HG03066 (cell line): ENCODE measurements at regions not wholly inside any gene's neighbourhood (a gene's known extent, or its start where the extent isn't known, plus 50 kb on each side); places are given as distances from the start of the nearest gene placed in this dataset.

ENCODE experiments used
- ATAC-seq: cut with Tn5 transposase; IDR thresholded peaks from one replicate; pipeline ENCODE4 v1.9.1; 2021; ENCODE audit warnings: low read depth; ENCODE audit not compliant: unreplicated experiment

DNA sequence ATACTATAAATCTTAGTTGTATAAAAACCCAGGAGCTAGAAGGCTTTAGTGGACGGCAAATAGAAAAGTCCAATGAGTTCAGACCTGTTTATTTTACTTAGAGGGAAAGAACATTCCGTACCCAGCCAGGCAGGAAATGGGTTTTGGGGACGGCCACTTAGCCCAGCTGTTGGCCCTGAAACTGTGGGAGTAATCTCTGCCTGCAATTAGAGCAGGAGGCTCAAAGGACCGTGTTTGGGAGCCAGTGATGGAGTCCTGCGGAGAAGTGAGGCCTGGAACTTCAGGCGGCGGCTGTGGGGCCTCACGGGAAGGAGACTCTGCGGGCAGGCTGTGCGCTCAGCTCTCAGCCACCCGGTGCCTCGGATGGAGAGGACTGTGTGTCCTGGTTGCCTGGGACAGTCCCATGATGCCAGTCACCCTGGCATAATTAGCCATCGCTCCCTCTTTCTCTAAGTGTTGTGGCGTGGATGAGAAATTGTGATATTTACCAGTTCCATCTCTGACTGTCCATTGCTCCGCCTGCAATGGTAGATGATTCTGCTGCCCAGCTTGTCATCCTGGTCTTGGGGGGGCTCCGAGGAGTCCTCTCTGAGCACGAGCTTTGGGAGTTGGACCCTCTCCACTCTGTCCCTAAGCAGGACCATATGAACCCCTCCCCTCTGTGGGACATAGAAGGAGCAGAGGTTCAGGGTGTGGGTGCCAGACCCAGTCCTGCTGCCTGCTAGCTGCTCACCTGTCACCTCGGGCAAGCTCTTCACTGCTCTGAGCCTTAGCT, 530.3 kb downstream of the TBC1D22A start:
- ATAC-seq, result no peak

DNA sequence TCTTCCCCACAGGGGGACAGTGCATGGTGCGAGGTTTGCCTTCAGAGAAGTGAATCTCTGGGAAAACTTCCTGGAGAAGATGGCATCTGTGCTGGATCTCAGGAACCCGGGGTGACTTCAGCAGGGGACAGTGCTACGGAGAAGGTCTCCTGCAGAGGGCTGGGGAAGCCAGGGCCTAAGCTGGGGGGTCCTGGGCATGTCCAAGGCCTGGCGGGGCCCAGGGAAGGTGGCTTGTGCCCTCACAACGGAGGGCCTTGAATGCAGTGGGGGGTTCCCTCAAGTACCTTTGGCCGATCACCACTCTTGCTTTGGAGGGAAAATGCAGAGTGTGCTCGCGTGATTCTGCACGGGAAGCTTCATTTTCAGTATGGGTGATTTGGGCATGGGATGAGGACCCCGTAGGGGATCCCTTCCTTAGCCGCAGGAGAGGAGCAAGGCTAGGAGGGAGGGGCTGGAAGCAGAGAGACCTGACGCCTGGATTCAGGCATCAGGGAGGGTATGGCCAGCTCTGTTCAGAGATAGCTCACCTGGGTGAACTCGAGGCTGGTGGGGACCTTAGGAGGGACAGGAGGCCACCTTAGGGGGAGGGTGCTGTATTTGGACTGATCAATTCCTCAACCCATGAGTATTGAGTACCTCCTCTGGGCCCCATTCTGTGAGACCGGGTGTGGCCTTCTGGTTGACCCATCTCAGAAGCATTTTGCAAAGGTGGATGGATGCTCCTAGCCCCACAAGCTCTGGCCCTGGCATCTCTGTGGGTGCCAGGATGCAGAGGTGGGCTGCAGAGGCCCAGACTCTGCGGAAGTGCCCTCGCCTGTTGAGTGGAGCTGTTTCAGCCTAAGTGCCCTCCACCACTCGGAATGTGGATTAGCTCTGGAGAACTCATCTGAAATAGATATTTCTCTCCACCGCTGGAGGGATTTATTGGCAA, 529.4 kb downstream of the TBC1D22A start:
- no peak for ATAC-seq

DNA sequence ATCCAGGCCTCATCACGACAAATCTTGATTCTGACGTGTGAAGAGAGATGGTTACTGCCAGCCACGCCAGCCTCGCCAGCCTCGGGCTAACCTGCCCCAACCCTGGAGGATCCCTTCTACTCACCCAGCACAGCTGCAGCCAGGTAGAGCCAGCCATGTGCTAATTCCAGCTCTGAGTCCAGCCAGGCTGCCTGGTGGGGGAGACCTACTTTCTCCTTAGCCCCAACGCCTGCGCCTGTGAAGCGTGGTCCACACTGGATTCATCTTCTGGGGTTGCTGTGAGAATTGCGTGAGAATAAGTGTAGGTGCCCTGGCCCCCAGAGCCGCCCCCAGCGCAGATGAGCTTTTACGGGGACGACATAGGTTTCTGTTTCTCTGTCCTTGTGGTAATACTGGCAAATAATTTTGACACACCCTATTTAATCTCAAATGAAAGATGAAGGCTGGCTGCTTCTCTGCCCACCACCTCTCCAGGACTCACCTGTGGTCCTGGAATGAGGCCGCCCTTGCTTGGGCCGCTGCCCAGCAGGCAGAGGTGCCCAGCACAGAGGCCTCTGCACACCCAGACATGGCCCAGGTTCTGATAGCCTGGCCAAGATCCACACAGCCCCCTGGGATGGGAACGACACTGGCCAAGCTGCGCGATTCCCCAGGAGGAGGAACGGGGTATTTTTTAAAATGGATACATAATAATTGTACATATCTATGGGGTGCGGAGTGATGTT, 528.4 kb downstream of the TBC1D22A start:
- no peak for ATAC-seq

DNA sequence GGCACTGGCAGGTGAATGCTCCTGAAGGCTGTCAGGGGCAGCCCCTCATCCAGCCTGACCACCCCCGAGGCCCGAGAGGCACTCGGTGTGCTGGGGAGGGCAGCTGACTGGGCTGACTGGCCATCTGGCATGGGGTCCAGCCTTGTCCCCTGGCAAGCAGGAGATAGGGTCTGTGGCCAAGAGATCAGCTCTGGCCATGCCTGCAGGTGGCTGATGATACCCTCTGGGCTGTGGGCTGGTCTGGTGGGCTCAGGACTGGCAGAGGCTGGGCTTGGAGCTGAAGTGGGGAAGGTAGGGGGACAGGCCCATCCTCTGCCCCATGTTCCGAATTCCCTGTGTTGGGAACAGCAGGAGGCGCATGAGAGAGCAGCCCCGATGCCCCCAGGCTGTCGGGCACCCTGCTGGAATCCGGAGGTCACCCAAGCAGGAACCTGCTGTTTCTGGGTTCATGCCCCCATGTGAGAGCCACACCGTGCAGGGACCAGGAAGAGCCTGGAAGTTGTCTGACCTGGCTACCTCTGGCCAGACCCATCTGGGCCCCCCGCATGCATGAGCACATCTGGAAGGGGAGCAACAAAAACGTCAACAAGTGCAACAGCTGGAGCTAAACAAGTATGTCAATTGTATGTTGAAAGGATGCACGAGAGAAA, 527.0 kb downstream of the TBC1D22A start:
- ATAC-seq, result no peak

DNA sequence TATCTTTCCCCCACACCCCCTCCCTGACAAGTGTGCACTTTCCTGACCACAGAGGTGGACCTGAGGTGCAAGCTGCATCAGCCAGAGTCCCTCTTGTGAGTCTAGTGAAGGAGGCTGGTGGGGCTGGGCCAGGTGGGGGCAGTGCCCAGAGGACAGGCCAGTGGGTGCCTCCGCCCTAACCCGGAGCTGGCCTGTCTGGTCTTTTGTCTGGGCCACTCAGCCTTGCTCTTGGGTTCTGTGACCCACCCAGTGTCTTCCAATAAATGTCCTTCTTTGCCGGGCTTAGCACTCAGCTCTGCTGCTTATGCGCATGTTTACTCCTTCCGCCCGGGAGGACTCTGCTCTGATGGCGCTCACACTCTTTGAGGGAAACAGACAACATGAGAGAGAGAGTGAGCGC, 526.2 kb downstream of the TBC1D22A start:
- ATAC-seq, result no peak

DNA sequence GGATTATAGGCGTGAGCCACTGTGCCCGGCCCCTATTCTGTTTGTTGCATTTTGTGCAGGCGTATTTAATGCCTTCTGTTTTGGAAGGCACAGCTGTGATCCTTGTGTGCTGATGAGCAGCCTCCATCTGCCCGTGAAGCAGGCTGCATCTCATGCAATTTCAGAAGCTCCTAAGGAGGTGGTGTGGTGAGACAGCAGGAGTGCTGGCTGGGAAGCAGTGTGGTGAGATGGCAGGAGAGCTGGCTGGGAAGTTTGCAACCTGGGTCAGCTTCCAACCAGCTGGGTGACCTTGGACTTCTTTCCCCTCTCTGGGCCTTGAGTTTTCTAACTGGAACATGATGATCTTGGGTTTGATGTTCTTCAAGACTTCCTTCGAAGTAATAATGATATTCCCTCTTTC, 525.1 kb downstream of the TBC1D22A start:
- no peak for ATAC-seq

DNA sequence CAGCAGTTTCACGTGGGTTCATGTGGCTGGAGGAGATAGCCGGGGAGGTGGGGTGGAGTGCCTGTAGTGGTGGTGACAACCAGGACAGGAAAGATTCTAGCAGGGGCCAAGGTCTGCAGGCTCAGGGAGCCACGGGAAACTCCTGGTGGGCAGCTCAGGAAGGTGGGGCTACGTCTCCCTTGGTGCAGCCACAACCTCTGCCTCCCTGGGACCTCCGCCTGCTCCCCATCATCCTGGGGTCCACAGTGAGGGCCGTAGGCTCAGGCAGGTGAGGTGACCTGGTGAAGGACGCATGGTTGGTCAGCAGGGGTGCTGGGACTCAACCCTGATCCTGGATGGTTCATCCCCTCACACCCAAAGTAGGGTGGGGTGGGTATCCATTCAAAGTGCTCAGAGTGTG, 524.1 kb downstream of the TBC1D22A start:
- ATAC-seq, result no peak

DNA sequence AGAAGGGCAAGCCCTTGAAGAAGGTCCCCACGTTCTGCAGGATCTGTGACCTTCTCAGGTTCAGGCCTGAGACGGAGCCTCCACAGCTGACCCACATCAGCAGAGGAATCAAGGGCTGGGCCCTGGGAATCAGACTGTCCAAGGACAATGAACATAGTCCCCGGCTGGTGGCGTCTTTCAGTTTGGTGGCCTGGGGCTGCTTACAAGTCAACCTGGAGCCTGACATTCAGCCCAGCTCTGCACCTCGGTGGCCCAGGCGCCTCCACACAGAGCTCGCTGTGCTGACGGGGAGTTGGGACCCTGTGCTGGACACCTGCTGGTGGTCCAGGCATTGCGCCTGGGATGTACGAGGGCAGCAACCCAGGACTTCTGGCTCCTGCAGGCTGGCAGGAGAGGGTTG, 523.5 kb downstream of the TBC1D22A start:
- no peak for ATAC-seq

DNA sequence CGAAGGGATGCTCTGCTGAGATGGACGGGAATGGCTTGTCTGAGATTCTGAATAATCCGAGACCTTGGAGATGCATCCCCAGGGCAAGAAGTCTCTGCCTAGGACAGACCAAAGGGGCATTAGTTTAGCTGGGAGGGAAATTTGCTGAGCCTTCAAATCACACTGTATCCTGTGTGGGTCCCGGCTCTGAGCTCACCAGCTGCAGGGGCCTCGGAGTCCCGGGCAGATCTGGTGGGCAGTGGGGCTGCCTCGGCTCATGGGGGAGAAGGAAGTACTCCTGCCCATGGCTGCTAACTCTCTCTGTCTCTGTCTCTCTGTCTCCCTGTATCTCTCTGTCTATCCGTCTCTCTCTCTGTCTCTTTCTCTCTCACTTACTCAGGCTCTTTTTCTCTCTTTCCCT, 522.4 kb downstream of the TBC1D22A start:
- no peak for ATAC-seq

DNA sequence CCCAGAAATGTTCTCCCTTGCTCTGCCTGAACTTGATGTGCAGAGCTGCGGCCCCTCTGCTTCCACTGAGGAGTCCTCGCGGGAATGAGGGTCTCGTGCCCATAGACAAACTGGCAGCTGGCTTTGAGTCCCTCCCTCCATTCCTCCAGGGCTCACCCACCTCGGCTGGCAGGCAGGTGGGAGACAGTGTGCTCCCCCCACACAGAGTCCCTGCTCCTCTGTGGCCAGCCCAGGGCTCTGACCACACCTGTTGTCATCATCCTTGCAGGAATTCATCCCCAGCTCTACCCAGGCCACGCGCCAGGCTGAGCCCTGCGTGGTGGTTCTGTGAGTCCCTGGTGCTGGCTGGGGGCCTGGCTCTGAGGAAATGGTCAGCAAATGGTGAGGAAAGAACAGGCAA, 521.9 kb downstream of the TBC1D22A start:
- ATAC-seq, result no peak

DNA sequence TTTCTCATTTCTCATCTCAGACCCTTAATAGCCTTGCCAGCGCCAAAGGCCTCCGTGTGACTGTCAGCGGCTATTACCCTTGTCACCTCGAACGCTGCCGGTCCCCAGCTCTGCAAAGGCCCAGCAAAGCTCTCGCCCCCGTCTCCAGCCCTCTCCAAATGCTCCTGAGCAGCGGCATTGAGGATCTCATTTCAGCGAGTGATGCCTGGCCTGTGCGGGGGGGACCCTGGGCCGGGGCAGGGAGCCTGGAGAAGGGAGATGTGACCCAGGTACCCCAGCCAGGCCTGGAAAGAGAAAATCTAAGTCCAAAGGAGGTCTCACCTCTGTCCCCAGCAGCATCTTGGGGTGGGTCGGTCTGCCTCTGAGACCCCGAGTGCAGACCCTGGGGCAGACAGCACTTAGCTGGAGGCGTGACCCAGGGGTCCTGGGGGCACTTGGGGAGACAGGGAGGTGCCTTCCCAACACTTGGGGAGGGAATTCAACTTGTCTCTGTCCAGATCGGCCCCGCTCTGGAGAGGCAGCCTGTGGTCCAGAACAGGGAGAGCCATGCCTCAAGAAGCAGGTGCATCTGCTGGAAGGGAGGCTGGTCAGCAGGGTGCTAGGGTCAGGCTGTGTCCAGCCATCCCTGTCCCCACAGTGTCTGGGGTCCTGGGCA, 521.3 kb downstream of the TBC1D22A start:
- no peak for ATAC-seq

DNA sequence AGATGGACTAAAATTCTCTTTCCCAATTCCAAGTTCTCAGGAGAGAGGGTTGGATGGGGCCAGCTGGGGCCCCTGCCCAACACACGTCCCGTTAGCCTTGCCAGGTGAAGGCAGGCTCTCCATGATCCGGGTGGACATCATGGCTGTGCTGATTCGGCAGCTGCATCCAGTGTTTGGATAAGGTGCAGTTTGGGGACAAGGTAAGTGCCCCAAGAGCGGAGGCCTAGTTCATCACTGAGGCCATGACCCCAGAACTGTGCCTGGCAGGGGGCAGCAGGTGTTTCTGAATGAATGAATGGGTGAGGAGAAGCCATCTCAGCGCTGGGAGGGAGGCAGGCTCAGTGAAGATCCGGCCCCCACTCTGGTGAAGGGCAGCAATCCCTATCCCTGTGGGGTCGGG, 520.4 kb downstream of the TBC1D22A start:
- no peak for ATAC-seq

DNA sequence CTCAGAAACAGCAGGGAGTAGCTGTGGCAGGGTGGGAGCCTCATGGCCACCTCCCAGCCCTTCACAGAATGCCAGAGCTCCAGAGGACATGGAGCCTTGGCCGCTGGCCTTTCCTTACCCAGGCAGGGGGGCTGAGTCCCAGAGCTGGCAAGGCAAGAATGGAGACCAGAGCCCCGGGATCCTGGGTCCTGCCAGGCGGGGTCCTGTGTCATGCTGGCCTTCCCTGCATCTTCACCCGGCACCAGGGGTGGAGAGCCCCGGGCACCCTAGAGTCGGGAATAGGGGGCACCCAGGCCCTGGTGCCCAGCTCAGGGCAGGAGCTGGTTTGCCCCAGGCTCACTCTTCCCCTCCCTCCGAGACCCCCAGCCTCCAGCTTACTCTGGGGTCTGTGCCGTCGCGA, 519.9 kb downstream of the TBC1D22A start:
- ATAC-seq, result no peak

DNA sequence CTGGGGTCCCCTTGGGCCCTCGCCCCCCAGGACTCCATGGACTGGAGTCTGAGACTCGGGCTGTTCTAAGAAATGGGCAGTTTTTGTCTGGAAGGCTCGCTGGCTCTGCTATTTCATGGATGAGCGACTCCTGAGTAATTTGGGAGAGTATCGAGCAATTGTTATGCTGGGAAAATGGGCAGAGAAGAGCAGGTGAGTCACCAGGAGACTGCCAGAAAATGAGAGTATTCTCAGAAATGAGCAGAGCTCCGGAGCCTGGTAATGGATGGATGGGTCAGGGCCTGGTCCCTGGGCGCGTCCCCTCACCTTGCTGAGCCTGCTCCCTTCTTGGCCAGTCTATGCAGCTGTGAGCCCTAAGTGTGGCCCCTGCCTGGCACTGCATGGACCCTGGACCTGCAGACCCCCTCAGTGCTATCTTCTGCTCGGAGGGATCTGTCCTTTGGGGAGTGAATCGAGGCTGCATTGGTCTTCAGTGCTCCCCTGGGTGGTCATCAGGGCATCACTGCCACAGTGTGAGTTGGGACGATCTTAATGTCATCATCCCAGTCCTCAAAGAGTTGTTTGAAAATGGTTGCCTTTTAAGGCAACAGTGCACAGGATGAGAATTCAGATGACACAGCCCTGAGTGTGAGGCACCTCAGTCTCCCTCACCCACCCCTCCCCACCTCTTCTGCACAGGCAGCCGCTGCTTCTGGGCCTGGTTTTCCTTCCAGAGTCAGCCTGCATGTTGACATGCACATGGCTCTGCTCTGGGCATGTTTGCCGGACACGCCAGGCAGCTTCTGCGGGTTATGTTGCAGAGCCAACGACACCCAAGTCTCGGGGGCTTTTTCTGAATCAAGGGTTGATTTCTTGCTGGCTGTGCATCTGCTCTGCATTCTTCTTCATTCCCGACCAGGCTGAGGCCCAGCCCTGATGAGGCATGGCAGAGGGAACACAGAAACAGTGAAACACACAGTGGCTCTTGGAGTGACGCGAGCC, 519.0 kb downstream of the TBC1D22A start:
- ATAC-seq, result no peak

DNA sequence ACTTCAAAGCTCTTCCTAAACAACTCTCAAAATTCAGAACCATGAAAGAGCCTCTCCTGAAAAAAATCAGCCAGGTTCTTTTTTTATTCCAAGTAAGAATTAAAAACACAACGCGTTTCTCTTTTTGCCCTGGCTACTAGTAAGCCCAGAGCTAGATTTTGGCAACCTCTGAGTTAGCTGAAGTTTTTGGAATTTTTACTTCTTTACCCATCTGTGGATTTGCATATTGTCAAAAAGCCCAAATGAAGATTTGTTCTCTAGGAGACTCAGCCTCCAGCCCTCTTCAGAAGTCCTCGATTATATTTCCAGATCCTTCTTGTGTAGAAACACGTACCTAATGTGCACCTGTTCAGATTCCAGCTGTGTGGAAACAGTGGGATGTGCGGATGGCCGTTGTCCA, 517.9 kb downstream of the TBC1D22A start:
- ATAC-seq, result no peak

DNA sequence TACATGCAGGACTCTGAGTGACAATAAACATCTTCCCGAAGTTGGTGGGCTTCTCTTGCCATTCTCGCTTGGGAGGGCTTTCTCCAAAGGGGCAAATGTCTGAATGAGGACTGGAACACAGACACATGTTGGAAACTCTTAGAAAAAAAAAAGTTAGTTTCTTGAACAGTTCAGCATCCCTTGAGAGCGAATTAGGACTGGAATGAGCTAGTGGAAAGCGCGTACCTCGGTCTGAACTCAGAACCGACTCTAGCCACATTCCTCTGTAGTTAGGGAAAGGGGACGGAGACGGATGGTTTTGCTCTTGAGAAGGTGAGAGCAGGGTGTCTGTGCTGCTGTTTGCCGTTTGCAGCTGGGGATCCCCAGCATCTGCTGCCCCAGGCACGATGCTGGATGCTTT, 517.3 kb downstream of the TBC1D22A start:
- no peak for ATAC-seq

DNA sequence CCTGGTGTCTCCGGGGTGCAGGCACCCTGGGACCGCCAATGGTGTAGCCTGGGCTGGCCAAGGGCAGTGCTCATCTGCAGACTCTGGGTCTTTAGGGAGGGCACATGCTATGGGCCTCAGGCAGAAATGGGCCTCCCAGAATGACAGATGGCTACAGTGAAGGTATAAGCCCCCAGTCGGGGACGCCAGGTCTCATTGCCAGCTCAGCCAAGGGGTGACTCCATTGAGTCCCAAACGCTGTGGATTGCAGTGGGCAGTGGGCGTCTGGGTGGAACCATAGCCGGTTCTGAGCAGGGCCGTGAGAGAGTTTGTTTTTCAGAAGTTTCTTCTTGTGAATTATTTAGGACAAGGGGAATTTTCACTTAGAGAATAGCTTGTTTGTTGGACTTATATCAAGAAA, 516.9 kb downstream of the TBC1D22A start:
- ATAC-seq, result no peak

DNA sequence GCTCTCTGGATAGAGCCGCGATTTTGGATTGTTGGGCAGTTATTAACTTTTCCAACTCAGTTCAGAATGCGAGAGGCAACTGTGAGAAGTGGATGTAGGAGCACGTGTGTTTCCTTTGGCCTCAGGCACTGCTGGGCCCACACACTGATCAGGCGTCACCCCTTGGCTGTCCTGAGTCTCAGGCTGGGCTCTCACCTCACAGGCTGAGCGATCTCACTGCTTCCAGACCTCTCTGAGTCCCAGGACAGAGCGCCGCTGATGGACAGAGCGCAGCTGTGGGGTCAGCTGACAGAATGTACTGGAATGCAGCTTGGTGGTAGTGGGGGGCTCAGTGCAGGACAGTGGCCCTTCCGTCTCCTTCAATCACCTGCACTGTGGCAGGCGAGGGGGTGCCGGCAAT, 516.2 kb downstream of the TBC1D22A start:
- ATAC-seq, result no peak

DNA sequence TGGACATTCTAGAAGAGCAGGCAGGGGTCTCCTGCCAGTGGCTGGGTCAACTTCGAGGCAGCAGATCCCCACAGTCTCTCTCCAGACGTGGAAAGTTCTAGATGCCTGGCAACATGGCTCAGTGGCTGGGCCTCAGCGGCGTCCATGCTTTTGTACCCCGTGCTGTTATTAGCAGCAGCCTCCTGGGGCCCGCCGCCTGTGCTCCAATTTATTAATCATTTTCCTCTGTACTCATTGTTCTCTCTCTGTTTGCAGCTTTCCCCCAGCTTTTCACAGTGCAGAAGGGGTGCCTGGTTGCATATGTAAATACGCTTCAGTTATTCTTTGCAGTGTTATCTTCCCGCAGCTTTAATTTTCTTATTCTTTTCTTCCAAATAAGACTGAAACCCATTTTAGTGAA, 515.1 kb downstream of the TBC1D22A start:
- ATAC-seq, result no peak
